C4-2B (cell line): ENCODE measurements at regions not wholly inside any gene's neighbourhood (a gene's known extent, or its start where the extent isn't known, plus 50 kb on each side); places are given as distances from the start of the nearest gene placed in this dataset.

ENCODE experiments used
- H3K27ac ChIP-seq: fragments of 450-650 bp; 2 replicates; pipeline ENCODE4 v1.5.1; 2017
- ZFX ChIP-seq: fragments of 450-650 bp; IDR thresholded peaks from 2 replicates; pipeline ENCODE4 v1.6.1; 2017
- TF ChIP-seq, protein P1 (sequence below): fragments of 450-650 bp; conservative IDR thresholded peaks from 2 replicates; pipeline ENCODE4 v1.5.1; 2017; ENCODE audit warnings: mild to moderate bottlenecking

DNA sequence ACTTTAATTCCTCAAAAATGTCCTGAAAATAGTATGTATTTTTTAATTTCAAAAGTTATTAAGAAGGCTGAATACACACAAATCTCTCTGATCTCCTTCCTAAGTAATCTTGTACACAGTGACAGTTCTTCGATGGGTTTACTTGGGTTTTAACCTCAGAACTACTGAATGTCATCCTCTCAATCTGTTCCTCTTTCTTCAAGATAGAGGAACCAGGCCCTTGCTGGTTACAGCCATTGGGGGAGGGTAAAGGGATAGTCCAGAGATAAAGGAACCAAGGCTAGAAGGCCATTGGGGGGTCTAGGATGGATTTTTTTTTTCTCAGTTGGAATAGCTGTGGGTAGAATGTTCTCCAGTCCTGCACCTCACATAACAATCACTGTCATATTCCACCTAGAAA, 224.9 kb downstream of the SKIDA1 start:
- no peak overlapping the region for H3K27ac ChIP-seq
- no peak for TF ChIP-seq ZFX
- TF ChIP-seq, protein P1, sequence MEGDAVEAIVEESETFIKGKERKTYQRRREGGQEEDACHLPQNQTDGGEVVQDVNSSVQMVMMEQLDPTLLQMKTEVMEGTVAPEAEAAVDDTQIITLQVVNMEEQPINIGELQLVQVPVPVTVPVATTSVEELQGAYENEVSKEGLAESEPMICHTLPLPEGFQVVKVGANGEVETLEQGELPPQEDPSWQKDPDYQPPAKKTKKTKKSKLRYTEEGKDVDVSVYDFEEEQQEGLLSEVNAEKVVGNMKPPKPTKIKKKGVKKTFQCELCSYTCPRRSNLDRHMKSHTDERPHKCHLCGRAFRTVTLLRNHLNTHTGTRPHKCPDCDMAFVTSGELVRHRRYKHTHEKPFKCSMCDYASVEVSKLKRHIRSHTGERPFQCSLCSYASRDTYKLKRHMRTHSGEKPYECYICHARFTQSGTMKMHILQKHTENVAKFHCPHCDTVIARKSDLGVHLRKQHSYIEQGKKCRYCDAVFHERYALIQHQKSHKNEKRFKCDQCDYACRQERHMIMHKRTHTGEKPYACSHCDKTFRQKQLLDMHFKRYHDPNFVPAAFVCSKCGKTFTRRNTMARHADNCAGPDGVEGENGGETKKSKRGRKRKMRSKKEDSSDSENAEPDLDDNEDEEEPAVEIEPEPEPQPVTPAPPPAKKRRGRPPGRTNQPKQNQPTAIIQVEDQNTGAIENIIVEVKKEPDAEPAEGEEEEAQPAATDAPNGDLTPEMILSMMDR, result no peak

DNA sequence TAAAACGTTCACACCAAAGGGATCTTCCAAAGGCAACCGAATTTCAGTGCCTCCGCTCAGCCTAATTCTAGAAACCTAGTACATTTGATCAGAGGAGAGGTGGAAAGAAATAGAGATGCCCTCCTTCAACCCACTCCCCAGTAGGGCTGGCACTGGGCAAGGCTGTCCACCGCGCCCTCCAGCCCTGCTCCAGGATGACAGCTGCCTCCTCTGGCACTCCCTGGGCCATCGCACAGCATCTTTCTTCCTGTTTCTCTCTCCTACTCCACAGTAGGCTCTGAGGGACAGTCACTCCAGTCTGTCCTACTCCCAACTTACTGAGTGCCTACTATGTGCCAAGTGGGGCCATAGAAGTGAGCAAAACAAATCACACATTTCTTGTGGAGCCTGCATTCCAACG, 226.2 kb downstream of the SKIDA1 start:
- no peak overlapping the region for H3K27ac ChIP-seq
- TF ChIP-seq ZFX, result no peak
- TF ChIP-seq, protein P1, result no peak

DNA sequence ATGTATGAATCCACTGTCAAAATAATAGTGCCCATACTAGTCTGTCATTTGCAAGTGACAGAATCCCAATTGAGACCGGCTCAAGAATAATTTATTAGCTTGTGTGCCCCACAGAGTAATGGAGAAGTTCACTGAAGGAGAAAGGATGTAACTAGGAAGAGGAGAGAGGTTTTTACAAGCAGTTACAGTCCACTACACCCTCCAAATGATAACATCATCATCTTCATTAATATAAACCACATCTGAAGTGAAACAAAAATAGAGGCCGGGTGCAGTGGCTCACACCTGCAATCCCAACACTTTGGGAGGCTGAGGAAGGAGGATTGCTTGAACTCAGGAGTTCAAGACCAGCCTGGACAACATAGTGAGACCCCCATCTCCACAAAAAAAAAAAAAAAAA, 226.8 kb downstream of the SKIDA1 start:
- no peak overlapping the region for H3K27ac ChIP-seq
- no peak for TF ChIP-seq ZFX
- TF ChIP-seq, protein P1, result no peak

DNA sequence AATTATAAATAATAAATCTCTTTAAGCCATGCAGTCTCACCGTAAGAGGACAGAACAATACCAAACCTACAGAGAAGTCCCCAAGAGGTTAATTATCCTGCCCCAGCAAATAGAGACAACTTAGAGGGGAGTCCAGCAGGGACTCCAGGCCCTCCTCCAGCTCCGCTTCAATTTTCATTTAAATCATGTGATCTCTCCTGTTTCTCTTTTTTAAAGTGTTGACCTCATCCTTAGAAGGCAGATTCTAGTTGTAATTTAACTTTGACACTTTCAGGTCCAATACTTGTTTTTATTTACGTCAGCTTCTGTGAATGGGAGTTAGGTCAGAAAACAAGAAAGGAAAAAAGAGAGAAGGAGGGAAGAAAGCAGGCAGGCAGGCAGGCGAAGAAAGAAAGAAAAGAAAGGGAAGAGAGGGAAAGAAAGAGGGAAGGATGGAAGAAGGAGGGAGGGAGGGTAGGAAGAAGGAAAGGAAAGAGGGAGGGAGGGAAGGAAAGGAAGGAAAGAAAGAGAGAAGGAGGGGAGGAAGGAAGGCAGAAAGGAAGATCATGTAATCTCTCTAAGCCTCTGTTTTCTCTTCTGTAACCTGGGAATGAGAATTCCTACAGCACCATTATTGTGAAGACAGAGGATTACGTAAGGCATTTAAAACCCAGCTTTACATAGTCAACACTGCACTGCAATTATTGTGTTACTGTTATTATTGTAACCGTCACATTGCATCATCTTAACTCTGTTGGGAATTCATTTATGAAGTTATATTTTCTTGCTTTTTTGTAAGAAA, 227.7 kb downstream of the SKIDA1 start:
- TF ChIP-seq ZFX, result no peak
- TF ChIP-seq, protein P1, result no peak
- H3K27ac ChIP-seq, result no peak overlapping the region

DNA sequence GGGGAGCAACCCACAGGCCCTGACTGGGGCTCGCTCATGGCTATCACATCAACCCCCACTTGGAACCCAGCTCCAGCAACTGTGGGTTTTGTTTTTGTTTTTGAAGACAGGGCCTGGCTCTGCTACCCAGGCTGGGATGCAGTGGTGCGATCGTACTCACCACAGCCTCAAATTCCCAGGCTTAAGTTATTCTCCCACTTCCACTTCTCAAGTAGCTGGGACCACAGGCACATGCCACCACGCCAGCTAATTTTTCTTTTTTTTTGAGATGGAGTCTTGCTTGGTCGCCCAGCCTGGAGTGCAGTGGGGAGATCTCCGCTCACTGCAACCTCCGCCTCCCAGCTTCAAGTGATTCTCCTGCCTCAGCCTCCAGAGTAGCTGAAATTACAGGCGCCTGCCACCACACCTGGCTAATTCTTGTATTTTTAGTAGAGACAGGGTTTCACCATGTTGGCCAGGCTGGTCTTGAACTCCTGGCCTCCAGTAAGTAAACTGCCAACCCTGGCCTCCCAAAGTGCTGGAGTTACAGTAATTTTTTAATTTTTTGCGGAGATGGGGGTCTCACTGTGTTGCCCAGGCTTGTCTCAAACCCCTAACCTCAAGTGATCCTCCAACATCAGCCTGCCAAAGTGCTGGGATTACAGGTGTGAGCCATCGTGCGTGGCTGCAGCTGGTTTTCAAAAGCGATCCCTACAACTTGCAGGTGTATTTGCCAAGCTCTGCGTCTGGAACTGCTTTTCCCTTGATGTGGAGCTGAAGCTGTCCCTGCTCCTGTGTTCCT, 228.7 kb downstream of the SKIDA1 start:
- TF ChIP-seq, protein P1, result no peak
- no peak for TF ChIP-seq ZFX
- H3K27ac ChIP-seq, result no peak overlapping the region

DNA sequence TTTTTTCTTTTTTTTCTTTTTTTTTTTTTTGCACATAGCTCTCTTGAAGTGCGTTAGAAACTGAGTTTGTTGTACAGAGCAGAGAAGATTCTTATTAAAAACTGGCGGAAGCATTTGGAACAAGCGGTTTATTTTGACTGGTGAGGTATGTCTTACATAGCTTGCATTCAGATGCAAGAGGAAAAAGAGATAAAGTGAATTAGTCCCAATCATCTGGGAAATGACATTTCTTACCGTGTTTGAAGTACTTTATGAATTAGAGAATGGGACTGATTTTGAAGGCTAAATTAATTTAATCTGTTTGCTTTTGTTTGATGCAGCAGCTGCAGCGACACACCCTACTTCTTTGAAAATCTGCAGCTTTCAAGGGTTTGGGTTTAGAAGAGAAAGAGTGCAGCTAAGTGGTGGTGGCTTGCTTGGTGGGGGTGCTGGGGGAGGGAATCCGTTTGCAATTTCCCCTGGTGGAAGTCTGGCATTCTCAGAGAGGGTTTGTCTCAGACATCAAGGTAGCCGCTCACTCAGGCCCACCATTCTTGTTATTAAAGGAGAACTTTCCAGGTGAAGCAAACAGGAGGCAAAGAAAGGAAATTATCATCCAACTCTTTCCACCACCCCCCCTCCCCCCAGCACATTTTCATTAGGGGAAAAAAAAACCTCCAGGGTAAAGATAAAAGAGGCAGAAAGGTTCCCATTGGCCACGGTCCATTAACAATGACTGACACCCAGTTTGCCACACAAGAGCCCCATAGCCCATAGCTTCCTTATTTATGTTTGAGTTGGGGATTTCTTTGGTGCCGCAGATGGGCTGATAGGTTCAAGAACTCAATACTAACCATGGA, 231.7 kb downstream of the SKIDA1 start:
- no peak for TF ChIP-seq ZFX
- TF ChIP-seq, protein P1, result no peak
- no peak overlapping the region for H3K27ac ChIP-seq
